Stomach (tissue), 4 donors: ENCODE measurements at regions not wholly inside any gene's neighbourhood (a gene's known extent, or its start where the extent isn't known, plus 50 kb on each side); places are given as distances from the start of the nearest gene placed in this dataset.

Experiments
- CTCF ChIP-seq, 7 experiments: fragments of 450-650 bp in 4 of 7; fragments of 200-600 bp in 3 of 7; sonication (generic) in 3 of 7; IDR thresholded peaks; one replicate each; pipeline ENCODE4 v1.5.1; 2016 to 2019; ENCODE audit warnings: antibody characterized with exemption in 7 of 7, control low read depth in 2 of 7, mild to moderate bottlenecking in 1 of 7
- POLR2A ChIP-seq, 4 donors: fragments of 450-650 bp; IDR thresholded peaks; one replicate each; pipeline ENCODE4 v1.6.1; 2016; ENCODE audit warnings: antibody characterized with exemption in 4 of 4, control low read depth in 2 of 4, mild to moderate bottlenecking in 1 of 4, moderate library complexity in 1 of 4
- POLR2AphosphoS5 ChIP-seq, 3 donors: sonication (generic); formaldehyde crosslinking; IDR thresholded peaks; one replicate each; pipeline ENCODE4 v1.6.1; 2016; ENCODE audit warnings: antibody characterized with exemption in 3 of 3

- TF ChIP-seq CTCF (IDR thresholded peaks at IDR 0.05) (no peak), POLR2AphosphoS5 (IDR thresholded peaks at IDR 0.05) (no peak), POLR2A (IDR thresholded peaks at IDR 0.05) (no peak)
Observed at GRCh38 chr1:9184749-9185148, 49.8 kb upstream of the H6PD start.
